B cell (primary cell): ENCODE measurements at regions not wholly inside any gene's neighbourhood (a gene's known extent, or its start where the extent isn't known, plus 50 kb on each side); places are given as distances from the start of the nearest gene placed in this dataset.

Experiments used
- EZH2 ChIP-seq: IDR thresholded peaks from 2 replicates; pipeline ENCODE4 v1.6.1; 2012; ENCODE audit warnings: borderline replicate concordance, low read depth, mild to moderate bottlenecking, moderate library complexity, low read length; ENCODE audit not compliant: insufficient read depth, poor library complexity, severe bottlenecking
- TF ChIP-seq, protein P1 (sequence below): fragments of 200-600 bp; IDR thresholded peaks from one replicate; pipeline ENCODE4 v1.8.0; 2022; ENCODE audit warnings: antibody characterized with exemption, mild to moderate bottlenecking

- TF ChIP-seq, protein P1, sequence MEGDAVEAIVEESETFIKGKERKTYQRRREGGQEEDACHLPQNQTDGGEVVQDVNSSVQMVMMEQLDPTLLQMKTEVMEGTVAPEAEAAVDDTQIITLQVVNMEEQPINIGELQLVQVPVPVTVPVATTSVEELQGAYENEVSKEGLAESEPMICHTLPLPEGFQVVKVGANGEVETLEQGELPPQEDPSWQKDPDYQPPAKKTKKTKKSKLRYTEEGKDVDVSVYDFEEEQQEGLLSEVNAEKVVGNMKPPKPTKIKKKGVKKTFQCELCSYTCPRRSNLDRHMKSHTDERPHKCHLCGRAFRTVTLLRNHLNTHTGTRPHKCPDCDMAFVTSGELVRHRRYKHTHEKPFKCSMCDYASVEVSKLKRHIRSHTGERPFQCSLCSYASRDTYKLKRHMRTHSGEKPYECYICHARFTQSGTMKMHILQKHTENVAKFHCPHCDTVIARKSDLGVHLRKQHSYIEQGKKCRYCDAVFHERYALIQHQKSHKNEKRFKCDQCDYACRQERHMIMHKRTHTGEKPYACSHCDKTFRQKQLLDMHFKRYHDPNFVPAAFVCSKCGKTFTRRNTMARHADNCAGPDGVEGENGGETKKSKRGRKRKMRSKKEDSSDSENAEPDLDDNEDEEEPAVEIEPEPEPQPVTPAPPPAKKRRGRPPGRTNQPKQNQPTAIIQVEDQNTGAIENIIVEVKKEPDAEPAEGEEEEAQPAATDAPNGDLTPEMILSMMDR: no peak
- TF ChIP-seq EZH2: no peak
Observed at GRCh38 chr10:56090914-56091540, 270.0 kb downstream of the ZWINT start.
